Caki2 (cell line): ENCODE measurements at regions not wholly inside any gene's neighbourhood (a gene's known extent, or its start where the extent isn't known, plus 50 kb on each side); places are given as distances from the start of the nearest gene placed in this dataset.

Experiments used
- DNase-seq: peaks from one replicate; pipeline ENCODE4 v3.0.0-alpha.2; 2015; ENCODE audit warnings: low read depth
- in situ Hi-C: cut with HindIII; loops from 2 replicates; pipeline ENCODE4 v1.10.0; 2016; ENCODE audit warnings: low sequenced_read_pairs, low pct_unique_long_range_greater_than_20kb, mixed read lengths

- in situ Hi-C loops: no loop called here
- DNase-seq: no peak
These were observed 205.0 kb downstream of the RAD51AP2 start for GRCh38 chr2:17313261-17313660.

GRCh38 chr2:17311771-17312511 is 206.3 kb downstream of the RAD51AP2 start:
- in situ Hi-C loops: no loop called here
- no peak for DNase-seq

GRCh38 chr2:17311106-17311619 is 207.1 kb downstream of the RAD51AP2 start:
- in situ Hi-C loops: no loop called here
- DNase-seq: no peak

- in situ Hi-C loops: no loop called here
- peak; percentile 39 for DNase-seq
These were observed 208.4 kb downstream of the RAD51AP2 start for GRCh38 chr2:17309741-17310339.

- in situ Hi-C loops: no loop called here
- no peak for DNase-seq
These were observed 209.1 kb downstream of the RAD51AP2 start for GRCh38 chr2:17309181-17309580.

GRCh38 chr2:17306706-17307105 is 211.5 kb downstream of the RAD51AP2 start:
- no peak for DNase-seq

GRCh38 chr2:17306219-17306618 is 212.0 kb downstream of the RAD51AP2 start:
- in situ Hi-C loops: no loop called here

More at GRCh38 chr2:17306706-17307105, 211.5 kb downstream of the RAD51AP2 start:
- in situ Hi-C loops: no loop called here

GRCh38 chr2:17303521-17303920 is 214.7 kb downstream of the RAD51AP2 start:
- in situ Hi-C loops: no loop called here
- no peak for DNase-seq

More at GRCh38 chr2:17306219-17306618, 212.0 kb downstream of the RAD51AP2 start:
- no peak for DNase-seq

GRCh38 chr2:17303054-17303453 is 215.2 kb downstream of the RAD51AP2 start:
- in situ Hi-C loops: no loop called here
- no peak for DNase-seq

- in situ Hi-C loops: no loop called here
- no peak for DNase-seq
These were observed 216.0 kb downstream of the RAD51AP2 start for GRCh38 chr2:17302281-17302680.

- DNase-seq: no peak
- in situ Hi-C loops: no loop called here
These were observed 216.8 kb downstream of the RAD51AP2 start for GRCh38 chr2:17301437-17301836.

- in situ Hi-C loops: no loop called here
- DNase-seq: peak; percentile 55
These were observed 218.2 kb downstream of the RAD51AP2 start for GRCh38 chr2:17299891-17300540.

GRCh38 chr2:17298453-17298852 is 219.8 kb downstream of the RAD51AP2 start:
- in situ Hi-C loops: no loop called here
- DNase-seq: no peak

GRCh38 chr2:17296686-17297085 is 221.6 kb downstream of the RAD51AP2 start:
- no peak for DNase-seq
- in situ Hi-C loops: no loop called here

- in situ Hi-C loops: no loop called here
These were observed 228.6 kb downstream of the RAD51AP2 start for GRCh38 chr2:17289669-17290068.

GRCh38 chr2:17287183-17287582 is 231.1 kb downstream of the RAD51AP2 start:
- in situ Hi-C loops: no loop called here
- no peak for DNase-seq

More at GRCh38 chr2:17289669-17290068, 228.6 kb downstream of the RAD51AP2 start:
- no peak for DNase-seq

GRCh38 chr2:17282826-17283225 is 235.4 kb downstream of the RAD51AP2 start:
- no peak for DNase-seq
- in situ Hi-C loops: no loop called here

- no peak for DNase-seq
- in situ Hi-C loops: no loop called here
These were observed 236.0 kb downstream of the RAD51AP2 start for GRCh38 chr2:17282245-17282644.

- in situ Hi-C loops: no loop called here
These were observed 242.0 kb downstream of the RAD51AP2 start for GRCh38 chr2:17276220-17276619.

More at GRCh38 chr2:17276220-17276619, 242.0 kb downstream of the RAD51AP2 start:
- no peak for DNase-seq
